Superior temporal gyrus (tissue), 1 donor: ENCODE measurements at regions not wholly inside any gene's neighbourhood (a gene's known extent, or its start where the extent isn't known, plus 50 kb on each side); places are given as distances from the start of the nearest gene placed in this dataset.
"Not testable (repeated sequence)": the region's sequence is repeated elsewhere in the genome, so short reads cannot be mapped to it uniquely, and the experiment has no call there.

Experiments used
- DNase-seq: peaks from one replicate; pipeline ENCODE4 v3.0.0-alpha.2; 2016; ENCODE audit errors: extremely low spot score

DNA sequence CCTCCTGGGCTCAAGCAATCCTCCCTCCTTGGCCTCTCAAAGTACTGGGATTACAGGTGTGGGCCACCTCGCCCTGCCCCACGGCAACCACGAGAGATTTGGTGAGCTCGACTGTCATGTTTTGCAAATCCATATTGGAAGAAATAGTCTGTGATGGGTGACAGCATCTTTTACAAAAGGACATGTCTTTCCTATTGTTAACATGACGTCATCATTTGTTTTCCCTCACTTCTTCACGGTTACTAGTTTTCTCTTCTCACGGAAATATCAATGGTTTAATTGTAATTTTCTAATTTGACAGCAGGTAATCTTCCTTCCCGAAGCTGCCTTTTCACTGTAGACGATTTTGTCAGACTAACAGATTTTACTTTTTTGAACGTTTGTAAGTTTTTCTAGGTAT is 110.8 kb upstream of the GREM2 start:
- no peak for DNase-seq

DNA sequence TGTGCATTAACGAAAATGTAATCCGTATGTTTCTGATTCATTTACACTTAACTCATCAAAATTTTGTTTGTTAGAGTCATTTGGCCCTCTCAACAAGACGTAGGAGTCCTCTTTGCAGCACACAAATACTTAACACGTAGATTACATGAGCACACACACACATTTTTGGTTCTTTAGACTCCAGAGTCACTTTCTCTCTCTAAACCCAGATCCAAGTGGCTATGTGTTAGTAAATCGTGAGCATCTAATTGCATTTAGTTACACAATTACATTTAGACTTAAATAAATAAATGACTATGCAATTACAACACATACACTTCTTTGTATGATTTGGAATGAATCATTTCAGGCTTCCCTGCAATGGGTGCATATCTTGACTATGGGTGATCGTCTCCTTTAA is 109.0 kb upstream of the GREM2 start:
- no peak for DNase-seq

DNA sequence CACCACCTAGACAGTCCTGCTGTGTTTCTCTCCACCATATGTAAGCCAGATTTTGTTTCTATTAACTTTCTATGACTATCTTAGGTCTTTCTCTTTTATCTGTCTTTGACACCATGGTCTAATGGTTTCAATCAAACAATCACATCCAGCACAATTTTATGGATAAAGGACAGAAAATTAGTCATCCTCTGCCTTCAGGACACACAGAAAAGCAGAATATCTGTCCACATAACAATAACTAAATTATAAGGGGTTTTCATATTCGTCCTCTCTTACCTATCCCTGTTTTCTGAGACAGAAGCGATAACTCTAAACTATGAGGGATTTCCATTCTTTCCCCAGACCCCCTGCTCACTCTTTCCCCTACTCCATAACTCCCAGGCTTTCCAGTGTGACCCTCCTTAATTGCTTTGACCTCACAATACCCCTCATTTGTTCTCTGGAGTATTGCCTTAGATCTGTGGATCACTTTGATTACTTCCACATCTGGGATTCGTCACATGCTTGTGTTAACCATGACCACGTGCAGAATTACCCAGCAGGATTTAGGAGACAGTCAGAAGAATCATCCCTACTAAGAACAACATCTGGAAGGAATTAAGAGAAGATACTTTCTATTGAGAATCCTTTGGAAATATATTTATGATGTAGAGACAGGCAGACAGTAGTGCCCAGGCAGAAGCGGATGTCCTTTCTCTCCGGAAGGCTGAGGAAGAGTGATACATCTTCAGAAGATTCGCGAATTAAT is 108.2 kb upstream of the GREM2 start:
- no peak for DNase-seq

DNA sequence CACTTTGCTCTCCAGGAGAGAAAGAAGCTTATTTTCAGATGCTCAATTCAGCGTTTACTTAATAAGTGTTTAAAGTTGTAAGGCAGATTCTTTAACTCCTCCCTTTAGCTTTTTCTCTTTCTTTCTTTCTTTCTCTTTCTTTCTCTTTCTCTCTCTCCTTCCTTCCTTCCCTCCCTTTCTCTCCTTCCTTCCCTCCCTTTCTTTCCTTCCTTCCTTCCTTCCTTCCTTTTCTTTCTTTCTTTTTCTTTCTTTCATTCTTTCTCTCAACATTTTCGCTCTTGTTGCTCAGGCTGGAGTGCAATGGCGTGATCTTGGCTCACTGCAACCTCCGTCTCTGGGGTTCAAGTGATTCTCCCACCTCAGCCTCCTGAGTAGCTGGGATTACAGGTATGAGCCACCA is 104.6 kb upstream of the GREM2 start:
- DNase-seq = not testable (repeated sequence)

DNA sequence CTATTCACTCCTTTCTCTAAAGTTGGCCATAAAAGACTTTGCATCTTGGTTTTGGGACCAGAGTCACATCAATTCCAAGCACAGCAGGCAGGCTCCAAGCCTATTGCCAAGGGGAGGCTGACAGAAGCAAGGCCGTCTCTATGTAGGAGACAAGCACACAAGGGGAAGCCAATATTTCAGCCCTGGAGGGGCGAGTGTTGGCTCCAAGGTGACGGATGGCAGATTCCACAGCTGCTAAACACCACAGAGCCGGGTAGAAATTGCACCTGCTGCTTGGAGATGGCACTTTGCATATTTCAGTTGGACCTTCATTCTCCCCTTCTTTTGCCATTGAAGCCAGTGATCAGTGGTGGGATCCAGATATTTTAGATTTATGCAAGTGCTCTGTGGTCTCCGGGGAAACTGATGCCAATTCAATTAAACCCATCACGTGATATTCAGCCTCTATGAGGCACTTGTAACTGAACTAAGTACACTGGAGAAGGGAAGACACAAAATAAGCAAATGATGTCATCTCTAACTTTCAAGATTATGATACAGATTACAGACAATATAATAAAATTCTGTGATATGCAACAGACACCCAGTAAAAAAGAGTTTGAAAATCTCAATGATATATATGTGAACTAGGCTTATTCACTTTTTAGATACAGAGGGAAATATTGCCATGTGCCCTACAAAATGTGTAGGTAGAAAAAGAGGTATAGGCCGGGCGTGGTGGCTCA is 102.8 kb upstream of the GREM2 start:
- DNase-seq = no peak

DNA sequence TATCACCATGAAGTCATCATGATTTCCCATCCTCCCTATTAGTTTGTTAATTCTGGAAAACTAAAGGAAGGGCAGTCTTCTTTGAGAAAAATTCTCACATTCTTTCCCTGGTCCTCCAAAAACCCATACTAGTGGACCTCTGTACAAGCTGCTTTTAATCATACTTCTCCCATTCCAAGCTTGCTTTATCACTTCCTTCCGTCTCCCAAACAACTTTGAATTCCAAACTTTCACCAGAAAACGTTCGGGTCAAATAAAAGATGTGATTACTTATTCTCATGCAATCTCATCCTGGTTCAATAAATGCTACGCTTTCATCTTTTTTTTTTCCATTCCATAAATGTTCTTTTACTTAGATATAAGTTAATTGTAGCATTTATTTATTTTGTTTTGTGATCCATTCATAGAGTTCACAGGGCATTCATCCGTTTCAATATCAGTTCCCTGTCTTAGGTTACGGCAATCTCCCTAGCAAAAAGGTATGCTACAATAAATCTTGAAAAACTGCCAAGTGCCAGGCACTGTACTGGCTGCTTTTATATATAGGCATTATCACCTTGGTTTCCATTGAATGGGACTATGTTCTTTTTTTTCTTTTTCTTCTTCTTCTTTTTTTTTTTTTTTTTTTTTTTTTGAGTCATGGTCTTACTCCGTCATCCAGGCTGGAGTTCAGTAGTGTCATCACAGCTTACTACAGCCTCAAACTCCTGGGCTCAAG is 100.2 kb upstream of the GREM2 start:
- no peak for DNase-seq

DNA sequence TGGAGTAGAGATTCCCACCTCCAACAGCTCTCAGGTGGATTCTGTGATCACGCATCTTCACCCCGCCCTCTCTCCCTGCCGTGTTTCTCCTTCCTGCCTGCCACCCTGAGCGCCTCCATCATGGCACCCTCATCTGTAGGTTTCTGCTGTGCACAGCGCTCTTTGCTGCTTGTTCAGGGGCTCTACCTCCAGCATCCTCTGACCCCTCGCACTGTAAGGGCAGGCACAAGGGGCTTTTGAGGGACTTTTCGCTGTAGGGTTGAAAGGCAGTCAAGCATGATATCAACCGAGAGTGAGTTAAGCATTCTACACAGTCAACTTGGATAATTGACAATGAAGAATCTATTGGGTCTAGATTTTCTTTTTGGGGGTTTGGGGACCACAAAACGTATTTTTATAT is 99.1 kb upstream of the GREM2 start:
- no peak for DNase-seq

DNA sequence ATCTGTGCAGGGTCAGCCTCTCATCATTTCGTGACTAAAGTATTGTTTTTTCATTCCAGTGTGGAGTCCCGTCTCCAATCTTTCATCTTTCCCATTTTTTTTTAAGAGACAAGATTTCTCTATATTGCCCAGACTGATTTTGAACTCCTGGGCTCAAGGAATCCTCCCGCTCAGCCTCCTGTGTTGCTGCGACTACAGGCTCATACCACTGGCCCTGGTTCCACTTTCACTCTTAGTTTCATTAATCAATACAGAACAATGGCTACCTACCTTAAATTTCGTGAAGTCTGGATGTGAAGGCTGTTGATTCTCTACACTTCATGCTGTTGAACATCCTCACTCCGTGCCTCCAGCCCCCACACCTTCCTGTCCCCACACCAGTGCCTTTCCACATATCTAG is 97.7 kb upstream of the GREM2 start:
- DNase-seq = no peak

DNA sequence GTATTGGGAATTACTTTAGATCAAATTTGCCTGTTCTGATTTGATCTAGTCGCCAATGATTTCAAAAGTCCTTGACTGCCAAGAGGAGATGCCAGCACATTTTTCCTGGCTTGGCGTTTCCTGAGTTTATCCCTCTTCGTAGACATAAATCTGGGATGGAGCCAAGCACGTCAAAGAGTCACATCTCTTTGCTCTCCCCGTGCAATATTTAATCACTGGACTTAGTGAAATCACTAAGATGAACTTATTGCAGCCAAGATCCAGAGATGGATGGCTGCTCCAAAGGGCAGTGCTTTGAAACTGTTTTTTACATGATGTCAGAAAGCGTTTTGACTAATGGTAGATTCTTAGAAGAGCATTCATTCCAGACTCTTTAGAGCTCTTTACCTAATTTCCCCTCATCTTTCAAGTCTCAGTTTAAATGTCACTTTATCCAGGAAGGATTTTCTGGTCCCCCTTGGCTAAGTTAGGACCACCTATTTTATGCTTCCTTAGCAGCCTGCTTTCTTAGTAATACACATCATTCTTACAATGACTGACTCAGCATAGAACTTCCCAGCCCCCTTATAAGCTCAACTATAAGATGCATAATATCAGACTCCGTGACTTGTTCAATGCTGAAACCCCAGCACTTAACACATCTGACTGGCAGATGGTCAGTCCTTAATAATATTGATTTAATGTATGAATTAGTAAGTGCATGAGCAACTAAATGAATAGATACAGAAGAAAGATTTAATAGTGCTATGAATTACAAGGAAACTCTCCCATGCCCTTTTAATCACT is 94.4 kb upstream of the GREM2 start:
- DNase-seq = no peak

DNA sequence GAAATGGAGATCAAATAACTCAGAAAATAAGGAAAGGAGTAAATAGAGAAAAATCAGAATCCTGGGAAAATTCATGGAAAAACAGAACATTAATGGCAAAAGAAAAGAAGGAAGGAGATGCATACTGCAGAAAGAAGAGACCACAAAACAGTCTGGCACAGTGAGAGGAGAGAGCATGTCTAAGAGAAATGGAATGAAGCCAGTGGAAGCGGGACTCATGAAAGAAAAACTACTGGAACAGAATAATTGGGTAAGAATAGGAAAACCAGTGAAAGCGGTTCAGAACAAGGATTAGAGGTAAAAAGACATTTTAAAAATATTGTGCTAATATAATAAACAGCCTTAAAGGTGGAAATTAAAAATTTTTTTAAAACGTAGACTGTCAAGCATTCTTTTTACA is 93.6 kb upstream of the GREM2 start:
- DNase-seq = no peak

DNA sequence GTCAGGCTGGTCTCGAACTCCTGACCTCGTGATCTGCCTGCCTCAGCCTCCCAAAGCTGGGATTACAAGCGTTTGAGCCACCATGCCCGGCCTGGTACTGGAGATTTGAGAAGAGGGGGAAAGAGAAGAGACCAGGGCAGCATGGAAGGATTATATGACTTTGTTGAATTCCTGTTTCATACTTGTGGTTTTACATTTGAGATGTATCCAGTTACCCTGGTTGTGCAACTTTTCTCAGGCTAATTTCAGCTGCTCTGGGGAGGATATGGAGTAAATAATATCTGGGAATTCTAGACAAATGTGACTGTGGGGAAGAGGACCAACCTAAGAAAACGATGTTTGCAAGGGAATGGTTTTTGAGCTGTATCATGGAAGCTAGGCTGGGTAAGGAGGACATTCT is 89.5 kb upstream of the GREM2 start:
- DNase-seq = no peak

DNA sequence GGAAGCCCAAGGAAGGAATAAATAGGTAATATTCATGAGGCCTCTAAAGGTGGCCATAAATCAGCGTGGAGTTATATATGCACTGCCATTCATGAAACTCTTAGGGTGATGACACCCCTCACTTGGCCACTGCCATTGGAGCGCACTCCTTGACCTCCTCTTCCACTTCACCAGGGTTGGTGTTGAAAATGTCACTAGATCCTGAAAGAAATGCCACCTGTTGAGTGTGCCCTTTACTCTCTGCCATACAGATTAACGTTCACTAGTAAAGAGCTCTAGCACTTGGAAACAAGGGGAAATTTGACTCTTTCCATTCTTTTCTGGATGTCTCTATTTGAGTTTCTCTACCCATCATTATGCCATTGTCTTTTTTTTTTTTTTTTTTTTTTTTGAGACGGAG is 83.5 kb upstream of the GREM2 start:
- DNase-seq = no peak

DNA sequence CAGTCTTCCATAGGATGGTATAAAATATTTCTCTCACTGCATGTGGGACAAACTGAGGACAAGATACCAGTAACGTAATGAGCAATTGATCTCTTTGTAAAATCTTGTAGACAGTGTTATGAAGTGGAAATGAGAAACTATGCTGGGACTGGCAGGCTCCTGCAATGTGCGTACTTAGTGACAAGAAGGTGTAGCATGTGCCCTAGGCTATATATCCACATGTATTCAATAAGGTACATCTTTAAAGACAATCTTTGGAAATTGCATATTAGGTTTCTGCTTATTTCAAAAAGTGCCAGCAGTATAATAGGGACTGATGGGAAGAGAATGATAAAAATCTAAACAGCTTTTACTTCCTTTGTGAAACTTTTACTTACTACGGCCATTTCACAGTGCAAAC is 81.9 kb upstream of the GREM2 start:
- DNase-seq = no peak

DNA sequence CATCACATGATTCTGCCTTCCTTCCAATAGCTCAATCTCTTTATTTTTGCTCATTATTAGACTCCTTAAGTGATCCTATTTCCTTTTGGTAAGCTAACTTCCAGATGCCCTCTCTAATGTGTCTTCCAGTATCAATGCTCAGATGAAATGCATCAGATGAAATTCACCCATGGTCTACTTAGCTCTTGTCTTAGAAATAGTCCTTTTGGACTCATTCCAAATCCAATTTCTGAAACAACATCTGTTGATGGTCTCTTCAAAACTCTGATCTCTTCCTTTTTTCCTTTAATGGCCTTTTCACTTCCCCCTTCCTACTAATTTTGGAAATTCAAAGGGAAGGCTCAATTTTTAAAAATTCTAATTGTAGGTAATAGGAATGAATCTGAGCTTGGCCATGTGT is 81.1 kb upstream of the GREM2 start:
- DNase-seq = no peak

DNA sequence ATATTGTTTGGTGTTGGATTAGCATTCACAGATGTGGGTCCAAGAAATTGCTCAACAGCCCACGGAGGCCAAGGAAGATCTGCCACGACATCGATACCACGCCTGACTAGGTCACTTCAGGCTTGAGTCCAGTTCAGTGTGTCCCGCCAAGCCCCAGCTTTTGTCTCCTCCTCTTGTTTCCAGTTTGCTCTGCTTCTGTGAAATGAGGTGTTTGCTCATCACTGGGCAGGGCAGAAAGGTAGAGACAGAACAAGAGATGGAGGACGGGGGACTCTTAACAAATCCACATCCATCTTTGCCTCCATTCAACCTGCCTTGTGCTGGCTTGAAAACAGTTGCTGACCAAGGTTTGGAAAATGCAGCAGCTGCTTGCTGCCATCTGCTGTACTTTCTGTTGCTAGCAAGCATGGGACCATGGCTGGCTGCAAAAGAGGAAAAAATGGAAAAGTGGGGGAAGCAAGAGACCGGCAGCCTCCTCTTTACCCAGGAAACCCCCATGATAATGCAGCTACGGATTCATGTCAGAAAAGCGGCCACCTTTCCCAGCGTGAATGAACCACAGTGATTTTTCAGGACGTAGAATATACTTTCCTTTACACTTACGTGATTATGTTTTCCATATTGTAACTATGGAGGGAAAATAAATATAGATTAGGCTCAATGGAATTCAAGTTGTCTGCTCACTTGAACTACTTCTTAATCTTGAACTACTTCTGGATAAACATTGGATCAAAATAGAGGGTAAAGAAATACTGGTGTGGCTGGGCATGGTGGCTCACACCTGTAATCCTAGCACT is 80.2 kb upstream of the GREM2 start:
- peak; percentile 66 for DNase-seq

DNA sequence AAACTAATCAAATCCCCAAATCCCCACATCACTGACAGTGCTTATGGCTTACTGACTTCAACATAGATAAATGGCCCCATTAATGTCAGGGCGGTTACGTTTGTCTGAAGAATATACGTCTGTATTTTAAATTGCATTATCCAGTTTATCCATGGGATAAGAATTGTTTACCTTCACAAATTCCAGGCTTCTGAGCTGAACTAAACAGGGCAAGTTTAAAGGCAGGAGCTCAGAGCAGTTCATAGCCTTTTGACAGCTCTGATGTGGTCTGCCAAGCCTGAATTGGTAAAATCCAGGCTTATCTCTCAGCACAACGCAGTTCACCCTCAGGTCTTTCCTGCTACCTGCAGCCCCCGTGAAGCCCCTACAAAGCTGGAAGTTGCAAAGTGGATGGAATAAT is 79.5 kb upstream of the GREM2 start:
- no peak for DNase-seq

DNA sequence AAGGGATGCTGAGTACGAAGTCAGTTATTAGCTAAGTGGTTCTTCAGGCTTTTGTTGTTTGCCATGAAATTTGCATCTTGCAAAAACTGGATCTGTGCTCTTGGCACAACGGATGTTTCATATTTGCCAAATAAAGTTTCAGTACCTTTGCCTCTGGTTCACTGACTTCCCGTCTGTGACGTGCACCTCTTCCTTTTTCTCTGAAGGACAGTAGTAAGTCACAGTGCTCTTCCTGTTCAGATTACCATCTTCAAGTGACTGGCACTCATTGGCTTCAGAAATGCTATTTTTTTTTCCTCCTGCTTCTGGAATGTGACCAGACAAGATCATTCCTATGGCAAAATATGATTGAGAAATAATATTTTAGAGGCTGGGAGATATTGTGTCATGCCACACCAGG is 75.9 kb upstream of the GREM2 start:
- no peak for DNase-seq

DNA sequence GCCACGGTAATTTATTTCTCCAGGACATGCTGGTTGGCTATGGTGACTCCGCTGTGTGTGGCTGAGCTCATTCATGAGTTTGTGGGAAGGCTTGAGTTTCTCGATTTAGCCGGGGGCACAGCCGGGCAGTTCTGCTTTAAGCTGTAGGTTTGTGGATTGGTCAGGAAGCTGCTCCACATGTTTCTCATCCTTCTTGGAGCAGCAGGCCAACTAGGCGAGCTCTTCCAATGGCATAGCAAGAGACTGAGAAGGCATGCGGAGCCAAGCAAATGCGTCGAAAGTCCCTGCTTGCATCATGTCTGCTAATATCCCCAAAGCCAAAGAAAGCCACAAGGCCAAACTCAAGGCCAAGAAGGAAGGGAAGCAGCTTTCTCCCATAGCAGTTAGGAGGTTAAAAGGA is 71.6 kb upstream of the GREM2 start:
- no peak for DNase-seq

DNA sequence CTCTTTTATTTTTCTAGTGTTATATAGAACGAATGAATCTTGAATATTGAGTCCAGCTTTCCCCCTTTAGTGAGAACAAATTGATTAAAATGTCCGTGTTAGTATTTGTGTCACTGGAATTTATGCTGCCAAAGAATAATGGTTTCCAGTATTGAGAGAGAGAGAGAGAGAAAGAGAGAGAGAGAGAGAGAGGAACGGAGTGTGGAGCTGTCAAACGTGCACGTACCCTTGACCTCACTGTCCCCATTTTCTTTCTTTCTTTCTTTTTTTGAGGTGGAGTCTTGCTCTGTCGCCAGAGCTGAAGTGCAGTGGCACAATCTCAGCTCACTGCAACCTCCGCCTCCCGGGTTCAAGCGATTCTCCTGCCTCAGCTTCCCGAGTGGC is 70.9 kb upstream of the GREM2 start:
- DNase-seq = no peak

DNA sequence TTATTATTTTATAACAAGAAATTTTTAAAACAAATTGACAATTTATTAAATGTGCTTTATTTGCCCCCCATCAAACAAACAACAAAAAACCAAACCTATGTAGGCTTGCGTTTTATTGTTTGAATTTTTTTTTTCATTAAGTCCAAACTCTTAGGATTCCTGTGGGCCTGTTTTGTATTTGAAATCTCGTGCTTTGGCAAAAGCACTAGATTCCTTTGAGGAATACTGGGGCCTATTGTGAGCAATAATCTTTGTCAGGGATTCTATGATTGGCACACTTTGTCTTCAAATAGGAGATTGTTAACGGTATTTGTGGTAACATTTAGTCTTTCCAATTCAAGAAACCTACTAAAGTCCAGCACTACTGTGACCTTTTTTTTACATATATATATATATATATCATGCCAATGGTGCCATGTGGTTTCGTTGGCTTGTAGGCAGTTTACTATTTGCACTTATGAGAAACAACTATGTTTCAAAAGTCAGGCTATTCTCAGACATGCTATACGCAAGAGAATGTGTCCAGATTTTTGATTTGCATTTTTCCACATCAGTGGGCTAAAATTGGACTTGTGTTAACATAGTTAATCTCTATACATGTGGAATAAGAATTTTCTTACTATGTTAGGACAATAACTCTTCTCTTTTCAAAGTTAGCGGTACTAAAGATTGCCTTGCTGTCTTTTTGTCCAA is 70.4 kb upstream of the GREM2 start:
- no peak for DNase-seq
